ENCODE measurements at regions not wholly inside any gene's neighbourhood (a gene's known extent, or its start where the extent isn't known, plus 50 kb on each side); places are given as distances from the start of the nearest gene placed in this dataset.

DNA sequence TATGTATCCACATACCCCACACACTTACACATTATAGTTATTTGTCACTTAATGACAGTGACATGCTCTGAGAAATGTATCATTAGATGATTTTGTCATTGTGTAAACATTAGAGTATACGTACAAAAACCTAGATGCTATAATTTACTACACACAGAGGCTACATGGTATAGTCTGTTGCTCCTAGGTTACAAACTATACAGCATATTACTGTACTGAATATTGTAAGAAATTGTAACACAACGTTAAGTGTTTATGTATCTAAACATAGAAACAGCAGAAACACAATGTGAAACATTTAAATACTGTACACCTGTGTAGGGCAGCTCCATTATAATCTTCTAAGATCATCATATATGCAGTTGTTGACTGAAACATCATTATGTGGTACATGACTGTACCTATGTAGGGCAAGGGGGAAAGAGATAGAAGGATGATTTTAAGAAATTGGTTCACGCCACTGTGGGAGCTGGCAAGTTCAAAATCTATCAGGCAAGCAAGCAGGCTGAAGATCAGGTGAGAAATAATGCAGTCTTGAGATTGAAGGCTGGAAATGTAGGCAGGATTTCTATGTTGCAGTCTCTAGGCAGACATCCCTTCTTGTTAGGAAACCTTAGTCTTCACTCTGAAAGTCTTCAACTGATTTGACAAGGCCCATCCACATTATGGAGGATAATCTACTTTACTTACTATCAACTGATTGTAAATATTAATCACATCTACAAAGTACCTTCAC is 78.0 kb upstream of the CPEB2 start (continued):
- TF ChIP-seq CHD7 (IDR thresholded peaks at IDR 0.05; ENCODE audit: insufficient replicate concordance, low read length) (no peak), ZNF274 (IDR thresholded peaks at IDR 0.05; ENCODE audit: borderline replicate concordance, extremely low read depth, low read length) (no peak), POU5F1 (IDR thresholded peaks at IDR 0.05; ENCODE audit: low read depth, low read length) (no peak)

Data from H1 (cell line).